K562 (cell line): ENCODE measurements at regions not wholly inside any gene's neighbourhood (a gene's known extent, or its start where the extent isn't known, plus 50 kb on each side); places are given as distances from the start of the nearest gene placed in this dataset.

Experiments
- CTCF ChIP-seq, 3 experiments: IDR thresholded peaks in 2 of 3; conservative IDR thresholded peaks in 1 of 3; 2 replicates each; pipeline ENCODE4 v1.5.1; 2011 to 2012; ENCODE audit warnings: low read length in 3 of 3, mild to moderate bottlenecking in 3 of 3, control low read depth in 2 of 3, improper control_type of control experiment in 1 of 3, inconsistent platforms in 1 of 3, low read depth in 1 of 3, mixed read lengths in 1 of 3, moderate library complexity in 1 of 3; ENCODE audit not compliant: insufficient read depth in 2 of 3
- HINFP ChIP-seq: fragments of 450-650 bp; conservative IDR thresholded peaks from 2 replicates; pipeline ENCODE4 v1.6.1; 2016; ENCODE audit warnings: missing genetic modification characterization, low read depth, mild to moderate bottlenecking, control low read depth, missing compliant biosample characterization
- NFYB ChIP-seq: IDR thresholded peaks from 2 replicates; pipeline ENCODE4 v1.6.1; 2011; ENCODE audit warnings: mild to moderate bottlenecking, moderate library complexity; ENCODE audit not compliant: insufficient read length; ENCODE audit errors: extremely low read depth
- SIN3B ChIP-seq: fragments of 450-650 bp; IDR thresholded peaks from 2 replicates; pipeline ENCODE4 v1.6.1; 2017; ENCODE audit warnings: low read depth, mild to moderate bottlenecking, moderate library complexity
- STAG1 ChIP-seq: sonication (generic); formaldehyde crosslinking; IDR thresholded peaks from 2 replicates; pipeline ENCODE4 v1.5.0; 2020; ENCODE audit warnings: missing genetic modification reagents, borderline replicate concordance
- TAF15 ChIP-seq: fragments of 200-400 bp; formaldehyde crosslinking; IDR thresholded peaks from 2 replicates; pipeline ENCODE4 v1.6.1; 2017; ENCODE audit warnings: mild to moderate bottlenecking, low read depth, low read length, moderate library complexity
- THAP7 ChIP-seq: fragments of 250-450 bp; sonication (Bioruptor Pico); IDR thresholded peaks from 2 replicates; pipeline ENCODE4 v1.5.0; 2021
- ZBTB2 ChIP-seq: fragments of 450-650 bp; IDR thresholded peaks from 2 replicates; pipeline ENCODE4 v1.6.1; 2016; ENCODE audit warnings: antibody characterized with exemption
- ZBTB43 ChIP-seq: sonication (generic); formaldehyde crosslinking; IDR thresholded peaks from 2 replicates; pipeline ENCODE4 v1.8.0; 2023; ENCODE audit warnings: mild to moderate bottlenecking, missing genetic modification reagents
- ZFPM2 ChIP-seq: fragments of 250-450 bp; sonication (Bioruptor Pico); IDR thresholded peaks from 2 replicates; pipeline ENCODE4 v1.5.1; 2022; ENCODE audit warnings: mild to moderate bottlenecking
- ZNF24 ChIP-seq: fragments of 450-650 bp; IDR thresholded peaks from 2 replicates; pipeline ENCODE4 v1.6.1; 2016
- ZNF280A ChIP-seq: fragments of 450-650 bp; IDR thresholded peaks from 2 replicates; pipeline ENCODE4 v1.6.1; 2018; ENCODE audit warnings: mild to moderate bottlenecking, low read depth; ENCODE audit not compliant: partially characterized antibody
- ZNF408 ChIP-seq: fragments of 250-450 bp; sonication (Bioruptor Pico); IDR thresholded peaks from 2 replicates; pipeline ENCODE4 v1.4.0; 2020; ENCODE audit warnings: low read depth, mild to moderate bottlenecking, moderate library complexity
- ZNF707 ChIP-seq: fragments of 250-450 bp; sonication (Bioruptor Pico); conservative IDR thresholded peaks from 2 replicates; pipeline ENCODE4 v1.8.0; 2022; ENCODE audit warnings: inconsistent platforms, mild to moderate bottlenecking, moderate library complexity

GRCh38 chr10:52400562-52400961 lies 86.5 kb downstream of the DKK1 start:
- TF ChIP-seq ZFPM2 (CRISPR knock-in tag) (no peak), CTCF (IDR thresholded peaks at IDR 0.05 in 2 of 3, conservative IDR thresholded peaks at IDR 0.05 in 1 of 3; ENCODE audit: insufficient read depth in 2 of 3, low read depth in 1 of 3, low read length in 3 of 3) (no peak), HINFP (no peak), ZBTB2 (no peak), ZBTB43 (CRISPR knock-in tag) (no peak), ZNF408 (CRISPR knock-in tag) (no peak), ZNF707 (CRISPR knock-in tag) (no peak), SIN3B (no peak), ZNF280A (no peak), ZNF24 (no peak), STAG1 (CRISPR knock-in tag) (no peak), TAF15 (no peak), NFYB (no peak), THAP7 (CRISPR knock-in tag) (no peak)
